Suprapubic skin (tissue), 4 donors: ENCODE measurements at regions not wholly inside any gene's neighbourhood (a gene's known extent, or its start where the extent isn't known, plus 50 kb on each side); places are given as distances from the start of the nearest gene placed in this dataset.
A peak's percentile ranks its signal among the peaks of the same experiment; 100 is the strongest.

ENCODE experiments used
- DNase-seq, 2 donors: peaks; one replicate each; pipeline ENCODE4 v3.0.0-alpha.2; 2019; ENCODE audit warnings: low spot score in 2 of 2
- H3K27ac ChIP-seq: fragments of 200-600 bp; sonication (generic); one replicate; pipeline ENCODE4 v1.5.1; 2019
- H3K27me3 ChIP-seq: fragments of 200-600 bp; sonication (generic); one replicate; pipeline ENCODE4 v1.5.1; 2019
- H3K36me3 ChIP-seq: fragments of 200-600 bp; sonication (generic); one replicate; pipeline ENCODE4 v1.5.1; 2019
- H3K4me1 ChIP-seq: fragments of 200-600 bp; sonication (generic); one replicate; pipeline ENCODE4 v1.5.1; 2019
- H3K4me3 ChIP-seq: fragments of 200-600 bp; sonication (generic); one replicate; pipeline ENCODE4 v1.5.1; 2019; ENCODE audit warnings: mild to moderate bottlenecking
- H3K9me3 ChIP-seq: fragments of 200-600 bp; sonication (generic); one replicate; pipeline ENCODE4 v1.5.1; 2019
- EP300 ChIP-seq: sonication (generic); formaldehyde crosslinking; IDR thresholded peaks from one replicate; pipeline ENCODE4 v1.6.1; 2017; ENCODE audit warnings: antibody characterized with exemption
- POLR2A ChIP-seq, 2 donors: fragments of 450-650 bp; IDR thresholded peaks; one replicate each; pipeline ENCODE4 v1.6.1; 2017; ENCODE audit warnings: antibody characterized with exemption in 2 of 2, mild to moderate bottlenecking in 2 of 2, moderate library complexity in 2 of 2
- POLR2AphosphoS5 ChIP-seq, 3 donors: sonication (generic); formaldehyde crosslinking; IDR thresholded peaks; one replicate each; pipeline ENCODE4 v1.6.1; 2017; ENCODE audit warnings: antibody characterized with exemption in 3 of 3
- WGBS: methylation state at CpG from one replicate; pipeline ENCODE4 v1.1.5; 2018; 5-methylcytosine and 5-hydroxymethylcytosine counted together
- TF ChIP-seq, protein P1 (sequence below), 2 donors: fragments of 200-600 bp in 1 of 2; fragments of 450-650 bp in 1 of 2; sonication (generic) in 1 of 2; IDR thresholded peaks; one replicate each; pipeline ENCODE4 v1.5.1; 2016 to 2019; ENCODE audit warnings: antibody characterized with exemption in 2 of 2, mild to moderate bottlenecking in 1 of 2, moderate library complexity in 1 of 2

DNA sequence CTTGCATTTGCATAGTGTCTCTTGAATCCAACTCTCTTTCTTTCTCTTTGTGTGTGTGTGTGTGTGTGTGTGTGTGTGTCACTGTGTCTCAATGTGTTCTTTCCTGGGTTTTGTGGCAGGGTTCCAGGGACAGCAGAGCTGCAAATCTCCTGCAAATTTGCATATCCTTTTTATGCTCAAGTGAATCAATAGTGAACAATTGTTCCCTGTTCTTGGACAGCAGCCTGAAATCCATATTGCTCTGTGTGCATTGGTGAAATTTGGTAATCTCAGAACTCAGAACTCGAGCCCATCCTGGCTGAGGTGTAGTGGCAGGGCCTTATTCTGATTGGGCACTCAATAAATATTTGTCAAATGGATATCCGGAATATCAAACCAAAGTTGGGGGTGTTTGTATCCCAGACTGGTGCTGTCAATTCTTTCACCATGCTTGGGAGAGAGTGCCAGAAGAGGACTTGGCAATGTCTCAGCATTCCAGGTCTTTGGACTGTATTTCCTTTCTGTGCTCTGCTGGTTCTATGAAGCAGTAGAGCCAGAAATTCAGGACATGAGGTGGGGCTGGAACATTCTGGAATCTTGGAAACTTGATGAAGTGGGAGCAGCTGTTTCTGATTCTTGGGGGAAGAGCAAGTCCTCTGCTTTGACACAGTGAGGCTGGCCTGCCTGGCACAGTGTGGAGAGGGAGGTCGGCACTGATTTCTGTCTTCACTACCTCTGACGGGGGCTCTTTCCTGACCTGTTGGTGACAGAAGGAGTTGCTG lies 380.6 kb upstream of the C2CD4B start:
- DNase-seq: peak in 1 of 2 donors; percentile 79
- TF ChIP-seq, protein P1, sequence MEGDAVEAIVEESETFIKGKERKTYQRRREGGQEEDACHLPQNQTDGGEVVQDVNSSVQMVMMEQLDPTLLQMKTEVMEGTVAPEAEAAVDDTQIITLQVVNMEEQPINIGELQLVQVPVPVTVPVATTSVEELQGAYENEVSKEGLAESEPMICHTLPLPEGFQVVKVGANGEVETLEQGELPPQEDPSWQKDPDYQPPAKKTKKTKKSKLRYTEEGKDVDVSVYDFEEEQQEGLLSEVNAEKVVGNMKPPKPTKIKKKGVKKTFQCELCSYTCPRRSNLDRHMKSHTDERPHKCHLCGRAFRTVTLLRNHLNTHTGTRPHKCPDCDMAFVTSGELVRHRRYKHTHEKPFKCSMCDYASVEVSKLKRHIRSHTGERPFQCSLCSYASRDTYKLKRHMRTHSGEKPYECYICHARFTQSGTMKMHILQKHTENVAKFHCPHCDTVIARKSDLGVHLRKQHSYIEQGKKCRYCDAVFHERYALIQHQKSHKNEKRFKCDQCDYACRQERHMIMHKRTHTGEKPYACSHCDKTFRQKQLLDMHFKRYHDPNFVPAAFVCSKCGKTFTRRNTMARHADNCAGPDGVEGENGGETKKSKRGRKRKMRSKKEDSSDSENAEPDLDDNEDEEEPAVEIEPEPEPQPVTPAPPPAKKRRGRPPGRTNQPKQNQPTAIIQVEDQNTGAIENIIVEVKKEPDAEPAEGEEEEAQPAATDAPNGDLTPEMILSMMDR (IDR thresholded peaks at IDR 0.05): no peak
- TF ChIP-seq POLR2AphosphoS5 (IDR thresholded peaks at IDR 0.05): peak in 2 of 3 donors; percentile 53 to 59
- peak in 1 of 2 donors; percentile 16 for TF ChIP-seq POLR2A (IDR thresholded peaks at IDR 0.05)
- no peak for TF ChIP-seq EP300
- H3K36me3 ChIP-seq: no peaks in the 10 kb centered on the region
- H3K27me3 ChIP-seq: no peaks in the 10 kb centered on the region
- H3K4me3 ChIP-seq: no peak overlapping the region
- 28% methylated on average over 4 of the region's 4 CpGs for WGBS
- no peaks in the 10 kb centered on the region for H3K9me3 ChIP-seq
- peaks cover 37% of the 10 kb centered on the region for H3K4me1 ChIP-seq
- H3K27ac ChIP-seq: peak overlapping the region; percentile 49

DNA sequence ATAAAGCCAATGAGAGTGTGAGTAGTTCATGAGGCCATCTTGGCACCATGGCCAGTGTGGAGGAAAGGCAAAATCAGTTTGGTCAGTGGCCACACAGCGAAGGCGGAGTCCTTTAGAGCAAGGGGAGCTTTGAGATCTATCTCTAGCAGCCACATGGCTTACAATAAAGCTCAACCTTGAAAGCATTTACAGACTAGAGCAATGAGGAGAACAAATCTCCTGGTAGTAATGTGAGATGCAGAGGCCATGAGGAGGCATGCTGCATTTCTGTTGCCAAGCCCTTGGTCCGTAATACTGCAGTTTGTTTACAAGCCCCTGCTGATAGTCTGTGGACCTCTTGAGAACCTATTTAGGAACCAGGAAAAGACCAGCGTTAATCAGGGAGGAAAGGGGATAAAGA lies 381.5 kb upstream of the C2CD4B start:
- no peak for DNase-seq
- Histone ChIP-seq H3K4me3 (no peak overlapping the region), H3K27me3 (no peaks in the 10 kb centered on the region), H3K36me3 (no peaks in the 10 kb centered on the region), H3K9me3 (no peaks in the 10 kb centered on the region), H3K27ac (peak overlapping the region; percentile 49), H3K4me1 (peaks cover 37% of the 10 kb centered on the region)
- 85% methylated on average over 4 of the region's 4 CpGs for WGBS
- TF ChIP-seq POLR2A (IDR thresholded peaks at IDR 0.05) (no peak), POLR2AphosphoS5 (IDR thresholded peaks at IDR 0.05) (no peak), EP300 (no peak)
- TF ChIP-seq, protein P1 (IDR thresholded peaks at IDR 0.05): no peak

DNA sequence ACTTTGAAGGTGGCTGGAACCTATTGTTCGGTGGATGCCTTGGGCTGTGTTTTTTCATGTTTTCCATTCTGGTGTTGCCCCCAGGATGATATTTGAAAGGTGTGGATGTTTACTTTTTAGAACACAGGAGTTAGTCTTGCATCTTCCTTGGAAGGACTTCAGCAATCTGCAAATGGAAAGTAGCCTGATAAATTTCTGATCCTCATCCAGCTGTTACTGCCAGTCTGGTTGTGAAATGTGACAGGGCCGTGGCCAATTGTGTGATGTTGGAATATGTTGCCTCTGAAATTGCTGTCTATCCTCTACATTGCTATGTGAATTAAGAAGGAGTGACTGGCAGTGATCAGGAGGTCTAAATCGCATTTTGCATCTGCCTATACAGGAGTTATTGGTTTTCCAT lies 382.5 kb upstream of the C2CD4B start:
- no peak for TF ChIP-seq EP300
- no peak for TF ChIP-seq POLR2A (IDR thresholded peaks at IDR 0.05)
- TF ChIP-seq POLR2AphosphoS5 (IDR thresholded peaks at IDR 0.05): peak in 1 of 3 donors; percentile 28
- DNase-seq: no peak
- no peaks in the 10 kb centered on the region for H3K36me3 ChIP-seq
- H3K4me1 ChIP-seq: peaks cover 37% of the 10 kb centered on the region
- H3K4me3 ChIP-seq: no peak overlapping the region
- 51% methylated on average over 3 of the region's 3 CpGs for WGBS
- H3K9me3 ChIP-seq: no peaks in the 10 kb centered on the region
- H3K27ac ChIP-seq: peak overlapping the region; percentile 49
- no peaks in the 10 kb centered on the region for H3K27me3 ChIP-seq

DNA sequence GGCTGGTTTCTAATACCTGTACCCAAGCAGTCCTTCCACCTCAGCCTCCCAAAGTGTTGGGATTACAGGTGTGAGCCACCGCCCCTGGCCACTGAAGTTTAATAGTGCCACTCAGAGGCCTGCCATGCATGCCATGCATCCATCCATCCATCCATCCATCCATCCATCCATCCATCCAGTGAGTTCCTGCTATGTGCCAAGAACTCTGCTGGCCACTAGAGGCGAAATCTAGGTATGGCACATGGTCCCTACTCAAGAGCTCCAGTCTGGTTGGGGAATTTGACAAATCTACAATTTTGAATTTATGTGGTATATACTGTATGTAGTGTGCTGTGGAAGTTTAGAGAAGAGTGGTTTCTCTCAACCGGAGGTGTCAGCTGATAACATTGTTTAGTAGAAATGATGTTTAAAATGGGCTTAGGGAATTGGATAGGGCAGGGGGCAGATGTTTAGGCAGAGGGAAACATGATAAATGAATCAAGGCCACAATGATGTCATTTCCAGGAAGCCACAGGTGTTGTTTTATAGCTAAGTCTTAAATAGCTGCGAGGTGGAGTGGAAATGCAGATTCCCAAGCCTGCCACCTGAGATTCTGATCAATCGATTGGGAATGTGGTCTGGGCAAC lies 384.4 kb upstream of the C2CD4B start:
- Histone ChIP-seq H3K36me3 (no peaks in the 10 kb centered on the region), H3K27ac (no peak overlapping the region), H3K9me3 (no peaks in the 10 kb centered on the region), H3K27me3 (no peaks in the 10 kb centered on the region), H3K4me1 (peaks cover 37% of the 10 kb centered on the region), H3K4me3 (no peak overlapping the region)
- WGBS: 88% methylated on average over 5 of the region's 5 CpGs
- no peak for DNase-seq
- no peak for TF ChIP-seq POLR2A (IDR thresholded peaks at IDR 0.05)
- TF ChIP-seq, protein P1 (IDR thresholded peaks at IDR 0.05): peak in 1 of 2 donors; percentile 42

DNA sequence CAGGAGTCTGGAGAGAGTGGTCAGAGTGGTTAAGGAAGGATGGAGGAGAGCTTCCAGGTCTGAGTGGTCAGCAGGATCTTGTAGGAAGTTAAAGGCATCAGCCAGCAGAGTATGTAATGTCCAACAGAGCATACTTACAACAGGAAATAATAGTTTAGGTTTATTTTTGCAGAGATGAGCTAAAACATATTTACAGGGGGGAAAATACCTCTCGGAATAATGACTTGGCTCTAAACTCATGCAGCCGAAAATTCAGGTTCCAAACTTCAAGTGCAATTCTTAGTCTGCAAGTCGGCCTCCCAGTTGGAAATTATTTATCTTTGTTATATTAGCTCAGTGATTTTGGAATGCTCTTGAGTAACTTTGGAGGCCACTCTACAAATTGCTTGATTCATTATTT lies 385.0 kb upstream of the C2CD4B start:
- Histone ChIP-seq H3K27ac (no peak overlapping the region), H3K36me3 (no peaks in the 10 kb centered on the region), H3K9me3 (no peaks in the 10 kb centered on the region), H3K4me3 (no peak overlapping the region), H3K4me1 (peaks cover 34% of the 10 kb centered on the region), H3K27me3 (no peaks in the 10 kb centered on the region)
- 72% methylated on average over 3 of the region's 3 CpGs for WGBS
- DNase-seq: no peak
- no peak for TF ChIP-seq EP300
- TF ChIP-seq POLR2AphosphoS5 (IDR thresholded peaks at IDR 0.05): no peak
- TF ChIP-seq, protein P1 (IDR thresholded peaks at IDR 0.05): no peak
- TF ChIP-seq POLR2A (IDR thresholded peaks at IDR 0.05): no peak
